ENCODE measurements at regions not wholly inside any gene's neighbourhood (a gene's known extent, or its start where the extent isn't known, plus 50 kb on each side); places are given as distances from the start of the nearest gene placed in this dataset.
"Not testable (repeated sequence)": the region's sequence is repeated elsewhere in the genome, so short reads cannot be mapped to it uniquely, and the experiment has no call there.

GRCh38 chr22:11561744-11562143 is 3966.2 kb upstream of the OR11H1 start:
- DNase-seq (ENCODE audit: low spot score in 2 of 2); ATAC-seq; H3K27ac Mint-ChIP-seq: not testable (repeated sequence)
- Mint-ChIP-seq H3K9me3 (peaks cover 8 to 20% of the 10 kb centered on the region in 2 donors), H3K36me3 (peaks cover 0 to 13% of the 10 kb centered on the region in 2 donors)

DNA sequence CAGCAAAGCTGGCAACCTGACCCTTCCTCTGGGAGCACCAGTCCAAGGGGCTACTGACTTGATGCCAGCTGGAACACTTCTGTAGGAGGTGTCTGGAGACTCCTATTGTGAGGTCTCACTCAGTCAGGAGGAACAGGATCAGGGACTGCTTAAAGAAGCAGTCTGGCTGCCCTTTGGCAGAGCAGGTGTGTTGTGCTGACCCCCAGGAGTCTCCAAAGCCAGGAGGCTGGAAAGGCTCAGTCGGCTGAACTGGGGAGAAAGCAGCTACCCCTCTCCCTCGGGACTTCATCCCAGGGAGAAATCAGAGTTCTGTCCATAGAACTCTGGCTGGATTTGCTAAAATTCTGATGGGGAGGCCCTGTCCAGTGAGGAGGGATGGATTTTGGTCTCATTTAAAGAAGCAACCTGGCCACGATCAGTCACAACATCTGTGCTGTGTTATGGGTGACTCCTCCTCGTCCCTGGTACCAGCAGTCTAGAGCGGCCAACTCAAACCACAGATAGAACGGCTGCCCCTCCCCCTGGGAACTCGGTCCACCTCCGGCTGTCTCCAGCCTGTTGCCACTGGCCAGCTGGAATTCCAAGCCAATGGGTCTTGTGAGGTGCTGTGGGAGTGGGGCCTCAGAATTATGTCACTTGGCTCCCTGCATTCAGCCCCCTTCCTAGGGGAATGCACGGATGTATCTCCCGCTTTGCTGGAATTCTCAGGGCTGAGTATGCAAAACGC is 3959.0 kb upstream of the OR11H1 start:
- Mint-ChIP-seq H3K9me3 (peaks cover 39 to 41% of the 10 kb centered on the region in 2 donors), H3K36me3 (peaks cover 27 to 30% of the 10 kb centered on the region in 2 donors)
- DNase-seq (ENCODE audit: low spot score in 2 of 2); ATAC-seq; H3K27ac Mint-ChIP-seq: not testable (repeated sequence)

DNA sequence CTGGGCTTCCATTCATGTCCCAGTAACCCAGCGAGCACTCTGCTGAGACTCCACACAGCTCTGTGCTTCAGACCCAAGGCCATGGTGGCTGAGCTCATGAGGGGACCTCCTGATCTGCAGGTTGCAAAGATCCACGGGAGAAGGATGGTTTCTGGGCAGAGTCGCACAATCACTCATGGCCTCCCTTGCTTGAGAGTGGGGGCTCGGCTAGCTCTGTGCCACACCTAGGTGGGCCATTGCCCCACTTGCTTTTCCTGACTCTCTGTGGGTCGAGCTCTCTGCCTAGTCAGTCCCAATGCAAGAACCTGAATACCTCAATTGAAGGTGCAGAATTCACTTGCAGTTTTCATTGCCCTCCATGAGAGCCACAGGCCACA is 3958.4 kb upstream of the OR11H1 start:
- peaks cover 32 to 34% of the 10 kb centered on the region in 2 donors for H3K36me3 Mint-ChIP-seq
- not testable (repeated sequence) for H3K27ac Mint-ChIP-seq; ATAC-seq; DNase-seq (ENCODE audit: low spot score in 2 of 2)
- peaks cover 43 to 44% of the 10 kb centered on the region in 2 donors for H3K9me3 Mint-ChIP-seq

DNA sequence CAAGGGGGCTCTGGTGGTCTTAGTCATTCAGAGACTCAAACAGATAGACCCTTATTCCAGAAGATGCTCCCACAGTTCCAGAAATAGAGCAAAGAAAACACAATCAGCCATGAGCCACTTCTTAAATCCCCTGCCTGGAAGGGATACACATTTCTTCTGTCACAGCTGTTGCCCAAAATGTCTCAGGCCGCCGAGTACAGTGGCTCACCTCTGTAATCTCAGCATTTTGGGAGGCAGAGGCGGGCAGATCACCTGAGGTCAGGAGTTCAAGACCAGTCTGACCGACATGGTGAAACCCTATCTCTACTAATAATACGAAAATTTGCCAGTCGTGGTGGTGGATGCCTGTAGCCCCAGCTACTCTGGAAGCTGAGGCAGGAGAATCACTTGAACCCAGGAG is 3954.8 kb upstream of the OR11H1 start:
- not testable (repeated sequence) for H3K27ac Mint-ChIP-seq

DNA sequence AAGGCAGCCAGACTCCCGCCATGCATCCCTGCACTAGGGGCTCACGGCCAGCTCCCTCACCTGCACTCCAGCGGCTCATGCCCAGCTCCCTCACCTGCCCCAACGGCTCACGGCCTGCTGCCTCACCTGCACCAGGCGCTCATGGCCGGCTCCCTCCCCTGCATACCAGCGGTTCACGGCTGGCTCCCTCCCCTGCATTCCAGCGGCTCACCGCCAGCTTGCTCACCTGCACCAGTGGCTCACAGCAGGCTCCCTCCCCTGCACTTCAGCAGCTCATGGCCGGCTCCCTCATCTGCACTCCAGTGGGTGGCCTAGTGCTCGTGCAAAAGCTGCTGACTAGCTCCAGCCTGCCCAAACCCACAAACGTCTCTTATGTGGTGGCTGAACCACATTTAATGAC is 3953.8 kb upstream of the OR11H1 start:
- H3K27ac Mint-ChIP-seq; ATAC-seq; DNase-seq (ENCODE audit: low spot score in 2 of 2): not testable (repeated sequence)
- Mint-ChIP-seq H3K9me3 (peaks cover 43 to 61% of the 10 kb centered on the region in 2 donors), H3K36me3 (peaks cover 30 to 48% of the 10 kb centered on the region in 2 donors)

More for the DNA sequence above, 3954.8 kb upstream of the OR11H1 start:
- ATAC-seq; DNase-seq (ENCODE audit: low spot score in 2 of 2): not testable (repeated sequence)
- peaks cover 36 to 53% of the 10 kb centered on the region in 2 donors for H3K36me3 Mint-ChIP-seq
- peaks cover 46 to 59% of the 10 kb centered on the region in 2 donors for H3K9me3 Mint-ChIP-seq

- not testable (repeated sequence) for H3K27ac Mint-ChIP-seq; DNase-seq (ENCODE audit: low spot score in 2 of 2); ATAC-seq
- peaks cover 30 to 53% of the 10 kb centered on the region in 2 donors for H3K36me3 Mint-ChIP-seq
- H3K9me3 Mint-ChIP-seq, result peaks cover 47 to 62% of the 10 kb centered on the region in 2 donors
Measured at GRCh38 chr22:11574659-11575058, 3953.3 kb upstream of the OR11H1 start.

- Mint-ChIP-seq H3K36me3 (peaks cover 27 to 53% of the 10 kb centered on the region in 2 donors), H3K9me3 (peaks cover 46 to 63% of the 10 kb centered on the region in 2 donors)
- DNase-seq (ENCODE audit: low spot score in 2 of 2); H3K27ac Mint-ChIP-seq; ATAC-seq: not testable (repeated sequence)
Measured at GRCh38 chr22:11576740-11577139, 3951.3 kb upstream of the OR11H1 start.

DNA sequence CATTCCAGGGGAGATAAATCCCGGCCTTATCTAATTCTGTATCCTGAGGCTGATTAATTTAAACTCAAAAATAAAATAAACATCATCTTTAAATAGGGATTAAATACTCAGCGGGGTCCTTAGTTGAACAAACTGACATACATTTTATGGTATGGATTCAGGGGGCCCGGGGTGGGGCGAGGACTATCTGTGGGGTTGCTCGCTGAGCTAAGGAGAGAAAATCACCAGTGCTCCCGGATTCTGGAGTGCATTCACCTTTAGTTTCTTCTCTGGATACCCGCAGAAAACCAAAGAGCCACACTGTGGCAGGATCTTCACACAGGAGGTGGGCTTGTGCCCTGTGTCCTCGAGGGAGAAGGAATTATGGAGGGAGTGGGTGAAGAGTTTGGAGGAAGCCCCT is 3949.9 kb upstream of the OR11H1 start:
- Mint-ChIP-seq H3K36me3 (peaks cover 26 to 50% of the 10 kb centered on the region in 2 donors), H3K27ac (peak overlapping the region in 1 of 2 donors; percentile 32), H3K9me3 (peaks cover 48 to 65% of the 10 kb centered on the region in 2 donors)
- ATAC-seq; DNase-seq (ENCODE audit: low spot score in 2 of 2): not testable (repeated sequence)

- Mint-ChIP-seq H3K9me3 (peaks cover 52 to 70% of the 10 kb centered on the region in 2 donors), H3K36me3 (peaks cover 30 to 55% of the 10 kb centered on the region in 2 donors)
- H3K27ac Mint-ChIP-seq; DNase-seq (ENCODE audit: low spot score in 2 of 2); ATAC-seq: not testable (repeated sequence)
Measured at GRCh38 chr22:11578551-11578950, 3949.4 kb upstream of the OR11H1 start.

DNA sequence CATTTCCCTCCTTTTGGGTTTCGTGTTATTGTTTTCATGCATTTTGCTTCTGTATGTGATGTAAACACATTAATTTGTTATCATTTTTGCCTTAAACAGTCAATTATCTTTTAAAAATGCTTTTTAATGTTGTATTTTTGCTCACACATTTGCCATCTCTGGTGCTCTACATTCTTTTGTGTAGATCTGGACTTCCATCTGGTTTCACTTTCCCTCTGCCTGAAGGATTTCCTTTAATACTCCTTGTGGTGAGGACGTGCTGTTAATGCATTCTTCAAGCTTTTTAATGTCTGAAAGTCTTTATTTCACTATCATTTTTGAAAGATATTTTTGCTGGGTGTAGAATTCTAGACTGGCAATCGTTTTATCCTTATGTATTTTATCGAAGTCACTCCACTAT is 3945.9 kb upstream of the OR11H1 start:
- not testable (repeated sequence) for DNase-seq (ENCODE audit: low spot score in 2 of 2); ATAC-seq; H3K27ac Mint-ChIP-seq
- Mint-ChIP-seq H3K9me3 (peaks cover 38 to 60% of the 10 kb centered on the region in 2 donors), H3K36me3 (peaks cover 23 to 49% of the 10 kb centered on the region in 2 donors)

DNA sequence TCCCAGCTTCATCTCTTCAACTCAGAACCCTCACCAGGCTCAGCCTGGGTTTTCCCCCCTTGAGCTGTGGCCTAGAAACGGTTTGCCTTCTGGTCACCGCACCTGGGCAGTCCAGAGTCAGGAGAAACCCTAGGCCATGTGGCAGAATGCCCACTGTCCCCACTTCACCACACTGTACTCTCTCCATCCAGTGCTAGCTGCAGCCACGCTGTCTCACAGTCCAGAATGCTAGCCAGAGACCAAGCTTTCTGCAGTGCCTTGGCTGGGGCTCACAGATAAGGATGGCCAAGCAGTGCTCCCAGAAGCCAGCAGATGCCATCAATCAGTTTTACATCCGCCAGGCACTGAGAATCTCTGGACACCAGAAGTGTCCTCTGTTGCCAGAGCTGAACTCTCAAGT is 3943.8 kb upstream of the OR11H1 start:
- not testable (repeated sequence) for DNase-seq (ENCODE audit: low spot score in 2 of 2); H3K27ac Mint-ChIP-seq; ATAC-seq
- peaks cover 29 to 41% of the 10 kb centered on the region in 2 donors for H3K9me3 Mint-ChIP-seq
- peaks cover 23 to 35% of the 10 kb centered on the region in 2 donors for H3K36me3 Mint-ChIP-seq

DNA sequence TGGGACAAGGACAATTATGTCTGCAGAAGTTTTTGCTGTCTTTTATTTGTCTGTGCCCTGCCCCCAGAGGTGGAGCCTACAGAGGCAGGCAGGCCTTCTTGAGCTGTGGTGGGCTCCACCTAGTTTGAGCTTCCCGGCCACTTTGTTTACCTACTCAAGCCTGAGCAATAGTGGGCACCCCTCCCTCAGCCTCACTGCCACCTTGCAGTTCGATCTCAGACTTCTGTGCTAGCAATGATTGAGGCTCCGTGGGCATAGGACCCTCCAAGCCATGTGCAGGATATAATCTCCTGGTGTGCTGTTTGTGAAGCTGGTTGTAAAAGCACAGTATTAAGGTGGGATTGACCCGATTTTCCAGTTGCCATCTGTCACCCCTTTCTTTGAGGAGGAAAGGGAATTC is 3933.4 kb upstream of the OR11H1 start:
- not testable (repeated sequence) for ATAC-seq; H3K27ac Mint-ChIP-seq; DNase-seq (ENCODE audit: low spot score in 2 of 2)
- Mint-ChIP-seq H3K9me3 (peaks cover 42 to 48% of the 10 kb centered on the region in 2 donors), H3K36me3 (peaks cover 33 to 53% of the 10 kb centered on the region in 2 donors)

DNA sequence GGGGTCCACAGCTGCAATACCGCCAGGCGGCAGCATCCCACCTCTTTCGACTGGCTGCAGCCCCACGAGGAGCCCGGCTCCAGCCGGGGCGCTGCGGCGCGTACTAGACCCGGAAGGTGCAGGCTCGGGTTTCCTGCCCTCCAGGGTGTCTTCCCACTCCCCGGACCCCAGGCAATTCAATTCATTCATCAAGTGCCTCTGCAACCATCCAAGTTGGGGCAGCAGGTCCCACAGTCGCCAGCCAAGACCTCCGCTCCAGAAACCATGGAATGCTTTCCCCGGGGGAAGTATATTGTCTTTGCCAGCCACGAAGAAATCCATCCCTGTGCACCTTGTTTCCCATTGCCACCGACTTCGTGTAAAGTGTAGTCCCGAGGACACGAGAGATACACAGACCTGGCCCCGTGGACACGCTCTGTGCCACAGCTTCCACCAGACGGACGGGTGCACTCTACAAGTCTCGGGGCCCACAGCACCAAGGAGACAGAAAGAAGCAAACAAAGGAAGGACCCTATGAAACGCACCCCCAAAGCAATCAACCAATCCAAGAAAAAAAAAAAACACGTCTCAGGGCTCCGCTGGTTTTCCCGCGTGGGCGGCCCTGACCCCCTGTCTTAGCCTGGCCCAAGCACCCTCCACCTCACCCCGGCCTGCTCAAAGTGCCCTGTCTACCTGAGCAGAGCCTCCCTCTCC is 3930.2 kb upstream of the OR11H1 start:
- Mint-ChIP-seq H3K36me3 (peaks cover 37 to 41% of the 10 kb centered on the region in 2 donors), H3K9me3 (peaks cover 25 to 28% of the 10 kb centered on the region in 2 donors)
- not testable (repeated sequence) for ATAC-seq; H3K27ac Mint-ChIP-seq; DNase-seq (ENCODE audit: low spot score in 2 of 2)

- no peak for ATAC-seq
- Mint-ChIP-seq H3K36me3 (peaks cover 32 to 33% of the 10 kb centered on the region in 2 donors), H3K27ac (no peak overlapping the region), H3K9me3 (peaks cover 19 to 21% of the 10 kb centered on the region in 2 donors)
- no peak for DNase-seq (ENCODE audit: low spot score in 2 of 2)
Measured at GRCh38 chr22:11598492-11599440, 3929.2 kb upstream of the OR11H1 start.

DNA sequence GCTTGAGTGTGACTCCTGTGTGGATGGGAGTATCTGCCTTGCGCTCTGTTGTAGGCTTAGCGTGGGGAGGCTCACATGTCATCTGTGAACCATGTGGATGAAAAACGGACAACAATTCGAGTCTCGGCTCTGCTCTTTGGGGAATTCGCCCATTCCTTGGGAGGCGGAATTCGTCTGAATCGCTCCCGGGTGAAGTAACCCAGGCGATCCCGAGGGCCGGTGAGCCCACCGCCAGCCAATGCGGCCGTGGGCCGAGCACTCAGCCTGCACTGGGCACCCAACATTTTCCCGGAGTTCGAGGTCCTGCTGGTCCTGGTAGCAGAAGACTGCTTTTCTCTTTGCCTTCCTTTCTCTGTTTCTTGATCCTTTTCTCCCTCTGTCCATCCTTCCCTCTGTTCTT is 3928.5 kb upstream of the OR11H1 start:
- not testable (repeated sequence) for ATAC-seq; H3K27ac Mint-ChIP-seq; DNase-seq (ENCODE audit: low spot score in 2 of 2)
- Mint-ChIP-seq H3K9me3 (peaks cover 21 to 24% of the 10 kb centered on the region in 2 donors), H3K36me3 (peaks cover 27% of the 10 kb centered on the region in 2 donors)

GRCh38 chr22:11600161-11600560 is 3927.8 kb upstream of the OR11H1 start:
- not testable (repeated sequence) for DNase-seq (ENCODE audit: low spot score in 2 of 2); ATAC-seq; H3K27ac Mint-ChIP-seq
- Mint-ChIP-seq H3K9me3 (peaks cover 21% of the 10 kb centered on the region in 2 donors), H3K36me3 (peaks cover 27% of the 10 kb centered on the region in 2 donors)

All from activated naive CD4-positive, alpha-beta T cell treated with anti-CD3 and anti-CD28 coated beads, Interleukin-2, amount 50 U/mL, for 72 hours (primary cell).